A549 (cell line): ENCODE measurements at regions not wholly inside any gene's neighbourhood (a gene's known extent, or its start where the extent isn't known, plus 50 kb on each side); places are given as distances from the start of the nearest gene placed in this dataset.

ENCODE experiments used
- ATAC-seq, 2 experiments: fragments of 200-7000 bp in 1 of 2; fragments of >200 bp in 1 of 2; cut with Nextera tagmentation in 1 of 2; cut with Tn5 transposase in 1 of 2; 3 replicates each; pipeline versions ENCODE4 v1.8.0 to v1.9.1; 2018 to 2020; ENCODE audit warnings: mild to moderate bottlenecking in 1 of 2, moderate library complexity in 1 of 2
- CTCF ChIA-PET: fragments of 300-600 bp; sonication (Branson Sonifier 250); formaldehyde crosslinking; extraction: SDS; loops from one replicate; lab custom pipeline; 2021; ENCODE audit warnings: antibody characterized with exemption, inconsistent platforms; lab: Yijun Ruan, JAX
- POLR2A ChIA-PET: fragments of 350-600 bp; formaldehyde crosslinking; extraction: SDS; loops from one replicate; lab custom pipeline; 2021; ENCODE audit warnings: antibody characterized with exemption, inconsistent platforms; lab: Yijun Ruan, JAX
- DNase-seq, 2 experiments: peaks; one replicate each; pipeline versions ENCODE4 v3.0.0 to v3.0.0-alpha.2; 2011 to 2016; ENCODE audit warnings: low read depth in 1 of 2, low spot score in 1 of 2
- FAIRE-seq: peaks from 2 replicates; lab custom pipeline; 2011; peaks lifted over from hg19 to GRCh38; lab: Jason Lieb, UNC
- H3K27ac ChIP-seq, 2 experiments: fragments of >200 bp; sonication (Bioruptor Twin); formaldehyde crosslinking; 3 replicates each; pipeline ENCODE4 v1.5.1; 2016 to 2017
- H3K4me1 ChIP-seq: fragments of >200 bp; sonication (Bioruptor Twin); formaldehyde crosslinking; 3 replicates; pipeline ENCODE4 v1.6.1; 2016
- H3K4me2 ChIP-seq: fragments of >200 bp; sonication (Bioruptor Twin); formaldehyde crosslinking; 3 replicates; pipeline ENCODE4 v1.6.1; 2016
- H3K4me3 ChIP-seq: fragments of >200 bp; sonication (Bioruptor Twin); formaldehyde crosslinking; 3 replicates; pipeline ENCODE4 v1.5.1; 2016
- H3K9me3 ChIP-seq: fragments of >200 bp; sonication (Bioruptor Twin); formaldehyde crosslinking; 3 replicates; pipeline ENCODE4 v1.6.1; 2016
- ATOH8 ChIP-seq: fragments of 250-450 bp; sonication (Bioruptor Pico); IDR thresholded peaks from 2 replicates; pipeline ENCODE4 v1.5.0; 2020; ENCODE audit warnings: low read depth, mild to moderate bottlenecking, moderate library complexity
- BCL3 ChIP-seq: fragments of >200 bp; sonication (Bioruptor Twin); formaldehyde crosslinking; IDR thresholded peaks from 3 replicates; pipeline ENCODE4 v1.6.1; 2016
- BHLHE40 ChIP-seq: IDR thresholded peaks from 2 replicates; pipeline ENCODE4 v1.6.1; 2012; ENCODE audit warnings: low read depth, low read length, inconsistent platforms
- CBX2 ChIP-seq: fragments of 200-600 bp; sonication (generic); IDR thresholded peaks from 2 replicates; pipeline ENCODE4 v1.6.1; 2016; ENCODE audit warnings: low read depth, mild to moderate bottlenecking, borderline replicate concordance
- CBX8 ChIP-seq: fragments of 200-600 bp; sonication (generic); IDR thresholded peaks from 2 replicates; pipeline ENCODE4 v1.6.1; 2016
- CEBPB ChIP-seq, 2 experiments: fragments of >200 bp in 1 of 2; sonication (Bioruptor Twin) in 1 of 2; formaldehyde crosslinking in 1 of 2; IDR thresholded peaks; 2 replicates each; pipeline ENCODE4 v1.6.1; 2012 to 2016
- CTCF ChIP-seq: fragments of >200 bp; sonication (Bioruptor Twin); formaldehyde crosslinking; IDR thresholded peaks from 3 replicates; pipeline ENCODE4 v1.5.1; 2016
- EHF ChIP-seq: fragments of 250-450 bp; sonication (Bioruptor Pico); IDR thresholded peaks from 2 replicates; pipeline ENCODE4 v1.5.0; 2020; ENCODE audit warnings: mild to moderate bottlenecking
- EP300 ChIP-seq, 2 experiments: fragments of >200 bp; sonication (Bioruptor Twin); formaldehyde crosslinking; IDR thresholded peaks; 2 replicates in 1 of 2; 3 replicates in 1 of 2; pipeline ENCODE4 v1.6.1; 2016 to 2017
- FOSL2 ChIP-seq, 2 experiments: fragments of 450-650 bp in 1 of 2; fragments of >200 bp in 1 of 2; sonication (Bioruptor Twin) in 1 of 2; formaldehyde crosslinking; IDR thresholded peaks; 2 replicates each; pipeline versions ENCODE4 v1.5.0 to v1.6.1; 2016 to 2020; ENCODE audit warnings: mild to moderate bottlenecking in 1 of 2, moderate library complexity in 1 of 2
- GATA3 ChIP-seq: IDR thresholded peaks from 2 replicates; pipeline ENCODE4 v1.6.1; 2012; ENCODE audit warnings: borderline replicate concordance
- HDAC2 ChIP-seq: fragments of 200-600 bp; sonication (generic); IDR thresholded peaks from 2 replicates; pipeline ENCODE4 v1.6.1; 2016
- HES2 ChIP-seq: fragments of >200 bp; sonication (Bioruptor Twin); formaldehyde crosslinking; IDR thresholded peaks from 2 replicates; pipeline ENCODE4 v1.6.1; 2016
- HOXB13 ChIP-seq: fragments of 250-450 bp; sonication (Bioruptor Pico); IDR thresholded peaks from 2 replicates; pipeline ENCODE4 v1.5.0; 2020; ENCODE audit warnings: low read depth, mild to moderate bottlenecking, moderate library complexity
- HOXB5 ChIP-seq: fragments of 250-450 bp; sonication (Bioruptor Pico); IDR thresholded peaks from 2 replicates; pipeline ENCODE4 v1.5.0; 2020; ENCODE audit warnings: mild to moderate bottlenecking, moderate library complexity
- JUN ChIP-seq, 2 experiments: fragments of >200 bp; sonication (Bioruptor Twin); formaldehyde crosslinking; IDR thresholded peaks; 2 replicates in 1 of 2; 3 replicates in 1 of 2; pipeline ENCODE4 v1.6.1; 2016 to 2017
- JUNB ChIP-seq: fragments of >200 bp; sonication (Bioruptor Twin); formaldehyde crosslinking; IDR thresholded peaks from 2 replicates; pipeline ENCODE4 v1.6.1; 2016
- MAFK ChIP-seq: fragments of 450-650 bp; IDR thresholded peaks from 2 replicates; pipeline ENCODE4 v1.6.1; 2014; ENCODE audit not compliant: partially characterized antibody
- MAX ChIP-seq: IDR thresholded peaks from 2 replicates; pipeline ENCODE4 v1.6.1; 2012
- MYC ChIP-seq: IDR thresholded peaks from 2 replicates; pipeline ENCODE4 v1.6.1; 2012; ENCODE audit warnings: mild to moderate bottlenecking, inconsistent platforms, low read length, improper control_type of control experiment, borderline replicate concordance
- PHF8 ChIP-seq: fragments of 200-600 bp; sonication (generic); IDR thresholded peaks from 2 replicates; pipeline ENCODE4 v1.6.1; 2016; ENCODE audit warnings: low read depth, mild to moderate bottlenecking, antibody characterized with exemption, moderate library complexity, borderline replicate concordance
- RAD21 ChIP-seq, 2 experiments: fragments of >200 bp in 1 of 2; sonication (Bioruptor Twin) in 1 of 2; formaldehyde crosslinking in 1 of 2; IDR thresholded peaks in 1 of 2; conservative IDR thresholded peaks in 1 of 2; 2 replicates in 1 of 2; 3 replicates in 1 of 2; pipeline ENCODE4 v1.6.1; 2012 to 2018; ENCODE audit warnings: inconsistent platforms in 1 of 2
- RNF2 ChIP-seq: fragments of 200-600 bp; sonication (generic); IDR thresholded peaks from 2 replicates; pipeline ENCODE4 v1.6.1; 2016; ENCODE audit warnings: low read depth, mild to moderate bottlenecking, antibody characterized with exemption, moderate library complexity, borderline replicate concordance
- SMC3 ChIP-seq: fragments of >200 bp; sonication (Bioruptor Twin); formaldehyde crosslinking; IDR thresholded peaks from 3 replicates; pipeline ENCODE4 v1.6.1; 2018; ENCODE audit warnings: inconsistent platforms
- USF2 ChIP-seq: fragments of 450-650 bp; IDR thresholded peaks from 2 replicates; pipeline ENCODE4 v1.6.1; 2014; ENCODE audit warnings: antibody characterized with exemption
- WGBS: methylation state at CpG from one replicate; pipeline ENCODE4 v1.1.6; 2017; ENCODE audit errors: missing lambda C conversion rate; 5-methylcytosine and 5-hydroxymethylcytosine counted together

GRCh38 chr10:6353526-6353925 lies 150.8 kb downstream of the PFKFB3 start:
- DNase-seq (peak; percentile 67 to 90), FAIRE-seq (peak; percentile 97), ATAC-seq (peak; percentile 92 to 97)
- ChIA-PET CTCF (interaction anchor here (1.2 to 2.6 kb wide), 3 partner anchors 11 to 151 kb away, joined by 4 to 10 read pairs (median 5); partner anchors contain the start of gene PFKFB3), POLR2A (no interaction called here)
- WGBS, result 0% methylated on average over 1 of the region's 1 CpG
- TF ChIP-seq GATA3 (peak; percentile 97), JUNB (peak; percentile 78), RAD21 (conservative IDR thresholded peaks at IDR 0.05 in 1 of 2, IDR thresholded peaks at IDR 0.05 in 1 of 2) (peak; percentile 38 to 67; a peak in 4 of 5 replicates), RNF2 (no peak), USF2 (no peak), CBX8 (no peak), FOSL2 (IDR thresholded peaks at IDR 0.05) (no peak), FOSL2 (CRISPR knock-in tag; IDR thresholded peaks at IDR 0.05) (peak; percentile 70), EP300 (IDR thresholded peaks at IDR 0.05) (peak; percentile 88 to 91; a peak in 4 of 5 replicates), MAX (peak; percentile 75), CBX2 (no peak), CEBPB (IDR thresholded peaks at IDR 0.05) (peak in 1 of 2 experiments; percentile 78; a peak in 2 of 4 replicates), BHLHE40 (no peak), EHF (CRISPR knock-in tag) (no peak), PHF8 (no peak), HOXB5 (peak; percentile 36; the same call in 1 of the 2 replicates), JUN (IDR thresholded peaks at IDR 0.05) (peak; percentile 75 to 92; a peak in 4 of 5 replicates), SMC3 (peak; percentile 51), MAFK (peak; percentile 29), BCL3 (peak; percentile 68; the same call in 1 of the 3 replicates), HDAC2 (no peak), HES2 (no peak), ATOH8 (CRISPR knock-in tag) (no peak), MYC (no peak), HOXB13 (CRISPR knock-in tag) (no peak), CTCF (no peak)
- Histone ChIP-seq H3K9me3 (peaks cover 21% of the 10 kb centered on the region), H3K4me2 (peak overlapping the region; percentile 59), H3K4me3 (no peak overlapping the region), H3K4me1 (peaks cover 28% of the 10 kb centered on the region), H3K27ac (peak overlapping the region; percentile 84 to 88)
